ENCODE measurements at regions not wholly inside any gene's neighbourhood (a gene's known extent, or its start where the extent isn't known, plus 50 kb on each side); places are given as distances from the start of the nearest gene placed in this dataset.

DNA sequence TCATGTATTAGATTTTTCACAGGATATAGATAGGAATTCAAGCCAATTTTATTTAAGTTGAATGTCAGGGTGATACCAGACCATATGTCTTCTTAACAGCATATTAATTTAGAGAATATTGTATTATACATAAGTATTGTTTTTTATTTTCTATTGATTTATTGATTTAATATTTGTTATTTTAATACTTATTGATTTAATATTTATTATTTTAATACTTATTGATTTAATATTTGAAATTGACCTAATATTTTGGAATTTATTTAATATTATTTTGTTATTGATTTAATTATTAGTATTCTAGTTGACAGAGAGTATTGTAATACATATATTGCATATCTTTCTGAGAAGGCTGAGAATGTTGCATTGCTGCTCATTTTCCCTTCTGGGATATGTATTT is 1411.8 kb upstream of the ACO1 start:
- TF ChIP-seq SUZ12 (IDR thresholded peaks at IDR 0.05; ENCODE audit: extremely low read depth, insufficient read depth, insufficient read length) (no peak), ZNF274 (IDR thresholded peaks at IDR 0.05; ENCODE audit: low read depth, low read length) (no peak), YY1 (IDR thresholded peaks at IDR 0.05; ENCODE audit: insufficient read depth, insufficient read length) (no peak)

Data from NT2/D1 (cell line).